ENCODE measurements at regions not wholly inside any gene's neighbourhood (a gene's known extent, or its start where the extent isn't known, plus 50 kb on each side); places are given as distances from the start of the nearest gene placed in this dataset.

DNA sequence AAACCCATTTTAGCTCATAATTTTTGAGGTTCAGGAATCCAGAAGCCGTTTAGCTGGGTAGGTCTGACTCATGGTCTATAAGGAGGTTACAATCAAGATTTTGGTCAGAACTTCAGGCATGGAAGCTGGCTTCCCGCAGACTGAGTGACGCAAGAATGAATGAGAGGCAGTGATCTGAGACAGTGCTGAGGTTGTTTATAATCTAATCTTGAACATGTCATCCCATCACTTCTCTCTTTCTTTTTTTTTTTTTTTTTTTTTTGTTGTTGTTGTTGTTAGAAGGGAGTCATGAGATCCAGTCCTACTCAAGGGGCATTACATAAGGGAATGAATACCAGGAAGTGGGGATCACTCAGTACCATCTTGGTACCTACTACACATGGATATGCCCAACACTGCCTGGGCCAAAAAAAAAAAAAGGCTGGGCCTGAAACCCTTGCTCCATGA lies 217.4 kb downstream of the DLEU7 start:
- no peak for TF ChIP-seq CTCF (IDR thresholded peaks at IDR 0.05)
- no peak for TF ChIP-seq EZH2 (IDR thresholded peaks at IDR 0.05; ENCODE audit: borderline replicate concordance, insufficient read depth, low read depth, low read length, poor library complexity, severe bottlenecking)
